ENCODE measurements at regions not wholly inside any gene's neighbourhood (a gene's known extent, or its start where the extent isn't known, plus 50 kb on each side); places are given as distances from the start of the nearest gene placed in this dataset.

DNA sequence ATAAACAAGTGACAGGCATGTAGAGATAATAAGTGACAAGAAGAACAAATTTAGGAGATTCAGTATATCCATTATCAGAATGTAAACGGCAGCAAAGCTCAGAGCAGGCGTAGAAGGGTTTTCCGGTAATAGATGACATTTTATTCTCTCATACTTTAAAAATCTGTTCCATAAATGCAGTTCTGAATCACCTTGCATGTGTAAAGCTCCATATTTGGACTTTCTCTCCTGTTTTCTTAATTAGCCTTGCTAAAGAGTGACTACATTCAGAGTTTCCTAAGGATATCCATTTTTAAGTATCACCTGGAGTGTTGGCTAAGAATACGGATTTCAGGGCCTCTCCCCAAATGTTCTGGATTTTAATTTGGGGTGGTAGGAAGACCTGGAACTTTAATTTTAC lies 122.0 kb downstream of the SPP2 start:
- no peak for TF ChIP-seq EZH2phosphoT487 (IDR thresholded peaks at IDR 0.05; ENCODE audit: borderline replicate concordance, low read depth, low read length)
- TF ChIP-seq, protein P1, sequence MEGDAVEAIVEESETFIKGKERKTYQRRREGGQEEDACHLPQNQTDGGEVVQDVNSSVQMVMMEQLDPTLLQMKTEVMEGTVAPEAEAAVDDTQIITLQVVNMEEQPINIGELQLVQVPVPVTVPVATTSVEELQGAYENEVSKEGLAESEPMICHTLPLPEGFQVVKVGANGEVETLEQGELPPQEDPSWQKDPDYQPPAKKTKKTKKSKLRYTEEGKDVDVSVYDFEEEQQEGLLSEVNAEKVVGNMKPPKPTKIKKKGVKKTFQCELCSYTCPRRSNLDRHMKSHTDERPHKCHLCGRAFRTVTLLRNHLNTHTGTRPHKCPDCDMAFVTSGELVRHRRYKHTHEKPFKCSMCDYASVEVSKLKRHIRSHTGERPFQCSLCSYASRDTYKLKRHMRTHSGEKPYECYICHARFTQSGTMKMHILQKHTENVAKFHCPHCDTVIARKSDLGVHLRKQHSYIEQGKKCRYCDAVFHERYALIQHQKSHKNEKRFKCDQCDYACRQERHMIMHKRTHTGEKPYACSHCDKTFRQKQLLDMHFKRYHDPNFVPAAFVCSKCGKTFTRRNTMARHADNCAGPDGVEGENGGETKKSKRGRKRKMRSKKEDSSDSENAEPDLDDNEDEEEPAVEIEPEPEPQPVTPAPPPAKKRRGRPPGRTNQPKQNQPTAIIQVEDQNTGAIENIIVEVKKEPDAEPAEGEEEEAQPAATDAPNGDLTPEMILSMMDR (conservative IDR thresholded peaks at IDR 0.05; ENCODE audit: low read length), result no peak
